Retina (tissue), 1 donor: ENCODE measurements at regions not wholly inside any gene's neighbourhood (a gene's known extent, or its start where the extent isn't known, plus 50 kb on each side); places are given as distances from the start of the nearest gene placed in this dataset.
"Not testable (repeated sequence)": the region's sequence is repeated elsewhere in the genome, so short reads cannot be mapped to it uniquely, and the experiment has no call there.

Source experiments
- DNase-seq: peaks from one replicate; pipeline ENCODE4 v3.0.0-alpha.2; 2016

DNA sequence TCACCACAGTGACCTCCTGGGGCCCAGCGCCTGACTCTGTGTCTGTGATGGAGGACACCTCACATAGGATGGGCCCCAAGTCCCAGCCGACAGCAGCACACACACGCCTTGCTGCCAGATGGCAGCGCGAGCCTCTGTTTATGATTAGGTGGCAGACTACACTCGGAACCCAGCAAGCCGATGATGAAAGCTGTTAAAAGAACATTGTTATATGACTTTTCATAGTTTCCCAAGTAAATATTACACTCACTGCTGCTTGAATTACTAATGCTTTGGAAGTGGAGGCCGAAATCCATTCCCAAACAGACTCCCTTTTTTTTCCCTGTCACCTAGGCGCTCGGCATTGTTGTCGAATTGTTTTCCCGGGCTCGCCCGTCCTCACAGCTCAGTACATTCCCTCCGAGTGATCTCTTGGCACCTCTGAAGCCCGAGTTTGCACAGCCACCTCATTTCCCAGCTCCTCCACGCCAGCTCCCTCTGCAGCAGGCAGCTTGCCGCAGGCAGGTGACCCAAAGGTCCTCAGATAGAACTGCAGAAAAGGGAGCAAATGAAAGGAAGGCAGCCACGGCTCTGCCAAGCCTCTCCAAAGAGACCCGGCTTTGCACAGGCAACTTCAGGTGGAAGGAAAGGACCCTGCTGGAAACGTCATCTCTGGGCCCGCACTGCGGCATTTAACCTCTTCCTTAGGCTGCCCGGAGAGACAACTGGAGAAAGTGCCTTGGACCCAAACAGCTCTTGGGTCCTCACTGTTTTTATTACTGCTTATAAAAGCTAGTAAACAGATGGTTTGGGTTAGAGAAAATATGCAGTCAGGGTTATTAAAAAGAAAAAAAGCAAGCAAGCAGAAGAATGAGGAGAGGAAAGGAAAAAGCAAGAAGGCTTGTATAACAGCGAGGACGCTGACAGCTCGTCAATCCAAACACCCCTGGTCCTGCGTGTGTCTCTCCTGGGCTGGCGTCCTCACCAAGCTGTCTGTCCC lies 72.2 kb upstream of the SLC25A33 start:
- DNase-seq: no peak

DNA sequence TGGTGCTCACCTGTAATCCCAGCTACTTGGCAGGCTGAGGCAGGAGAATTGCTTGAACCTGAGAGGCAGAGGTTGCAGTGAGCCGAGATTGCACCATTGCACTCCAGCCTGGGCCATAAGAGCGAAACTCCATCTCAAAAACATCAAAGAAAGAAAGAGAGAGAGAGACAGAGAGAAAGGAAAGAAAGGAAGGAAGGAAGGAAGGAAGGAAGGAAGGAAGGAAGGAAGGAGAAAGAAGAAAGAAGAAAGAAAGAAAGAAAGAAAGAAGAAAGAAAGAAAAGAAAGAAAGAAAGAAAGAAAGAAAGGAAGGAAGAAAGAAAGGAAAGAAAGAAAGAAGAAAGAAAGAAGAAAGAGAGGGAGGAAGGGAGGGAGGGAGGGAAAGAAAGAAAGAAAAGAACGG lies 69.4 kb upstream of the SLC25A33 start:
- not testable (repeated sequence) for DNase-seq

DNA sequence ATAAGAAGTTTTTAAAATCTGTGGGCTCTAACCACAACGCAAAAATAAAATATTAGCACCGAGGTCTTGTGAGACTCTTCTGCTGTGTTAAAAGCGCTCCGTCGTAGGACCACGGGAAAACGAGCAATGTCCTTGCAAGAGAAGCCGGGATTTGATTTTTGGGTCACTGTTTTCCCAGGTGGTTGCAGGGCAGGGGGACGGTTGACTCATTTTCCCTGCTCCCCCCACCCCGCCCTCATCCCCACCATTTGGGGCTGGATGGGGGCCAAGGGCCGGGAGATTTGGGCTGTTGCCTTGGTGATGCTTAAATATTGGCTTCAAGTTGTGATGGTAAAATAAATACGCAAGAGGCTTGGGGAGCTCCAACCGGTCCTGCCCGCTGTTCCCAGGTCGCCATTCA lies 67.6 kb upstream of the SLC25A33 start:
- no peak for DNase-seq

GRCh38 chr1:9472386-9473031 lies 66.8 kb upstream of the SLC25A33 start:
- no peak for DNase-seq

DNA sequence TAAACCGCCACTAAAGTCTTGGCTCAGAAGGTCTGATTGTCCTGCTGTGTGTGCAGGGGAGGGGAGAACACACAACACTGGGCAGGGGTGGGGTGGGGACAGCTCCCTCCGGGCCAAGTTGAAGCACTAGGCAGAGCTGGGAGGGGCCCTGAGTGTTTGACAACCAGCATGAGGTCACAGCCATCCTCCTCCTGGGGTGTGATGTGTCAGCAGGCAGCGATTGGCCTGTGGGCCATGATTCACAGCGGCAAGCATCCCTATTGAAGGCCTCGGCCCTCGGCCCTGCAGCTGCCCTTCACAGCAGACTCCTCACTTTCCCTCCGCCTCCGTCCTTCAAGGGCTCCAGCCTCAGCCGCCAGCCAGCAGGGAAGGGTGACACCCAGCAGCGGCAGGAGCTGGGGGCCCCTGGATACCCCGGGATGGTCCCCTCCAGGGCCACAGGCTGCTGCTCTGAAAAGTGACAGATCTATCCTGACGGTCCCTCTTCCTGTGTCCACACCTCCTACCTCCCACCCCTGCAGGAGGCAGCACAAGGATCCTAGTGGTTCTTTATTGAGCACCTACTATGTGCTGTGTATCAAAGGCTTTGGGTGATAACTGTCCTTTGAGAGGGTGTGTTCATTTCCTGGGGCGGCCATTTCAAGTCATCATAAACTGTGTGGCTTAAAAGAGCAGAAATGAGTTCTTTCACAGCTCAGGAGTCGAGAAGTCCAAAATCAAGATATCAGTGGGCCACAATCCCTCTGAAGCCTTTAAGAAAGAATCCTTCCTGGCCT lies 66.0 kb upstream of the SLC25A33 start:
- DNase-seq: peak; percentile 34

GRCh38 chr1:9475061-9475627 lies 64.1 kb upstream of the SLC25A33 start:
- no peak for DNase-seq

GRCh38 chr1:9476790-9477463 lies 62.3 kb upstream of the SLC25A33 start:
- DNase-seq: no peak

DNA sequence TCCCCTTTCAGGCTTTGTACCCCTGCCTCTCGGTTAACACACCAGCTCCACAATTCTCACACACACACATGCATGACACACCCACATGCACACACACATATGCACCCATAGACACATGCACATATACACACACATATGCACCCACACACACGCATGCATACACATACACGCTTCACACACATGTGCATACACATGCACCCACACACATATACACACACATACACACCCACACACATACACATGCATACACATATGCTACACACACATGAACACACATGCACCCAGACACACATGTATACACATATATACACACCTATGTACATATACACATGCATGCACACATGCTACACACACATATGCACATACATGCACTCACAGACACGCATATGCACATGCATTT lies 61.7 kb upstream of the SLC25A33 start:
- no peak for DNase-seq

GRCh38 chr1:9478021-9478420 lies 61.2 kb upstream of the SLC25A33 start:
- DNase-seq: no peak

DNA sequence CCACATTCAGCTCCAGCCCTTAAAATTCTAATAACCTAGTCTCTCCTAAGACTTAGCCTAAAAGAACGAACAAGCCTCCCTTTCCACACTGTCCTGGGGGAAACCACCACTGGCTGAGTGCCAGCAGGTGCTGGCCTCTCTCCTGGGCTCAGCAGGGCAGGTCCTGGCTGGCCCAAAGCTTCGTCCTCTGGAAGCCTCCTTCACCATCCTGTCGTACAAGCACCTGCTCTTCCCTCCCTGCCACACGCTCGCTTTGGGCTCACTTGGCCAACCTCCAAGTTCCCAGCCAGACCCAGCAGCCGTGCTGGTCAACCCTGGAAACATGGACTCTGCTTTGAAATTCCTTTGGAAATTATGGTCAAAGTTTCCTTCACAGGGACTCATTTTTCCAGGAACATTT lies 58.2 kb upstream of the SLC25A33 start:
- DNase-seq: no peak

DNA sequence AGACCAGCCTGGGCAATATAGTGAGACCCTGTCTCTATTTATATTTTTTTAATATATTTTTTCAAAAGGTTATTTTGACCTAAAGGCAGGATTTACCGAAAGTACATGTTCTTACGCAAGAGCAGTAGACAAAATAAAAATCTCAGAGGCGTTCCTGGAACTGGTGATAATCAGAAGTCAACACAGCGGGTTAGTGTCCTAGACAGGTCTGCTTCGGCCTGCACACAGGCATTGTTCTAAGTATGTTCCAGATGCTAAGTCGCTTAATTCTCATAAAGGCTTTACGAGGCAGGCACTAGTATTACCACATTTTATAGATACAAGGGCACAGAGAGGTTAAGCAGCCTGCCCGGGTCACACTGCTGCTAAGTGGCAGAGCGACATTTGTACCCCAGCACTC lies 56.9 kb upstream of the SLC25A33 start:
- DNase-seq: no peak

- no peak for DNase-seq
Observed at GRCh38 chr1:9482816-9483572, 56.3 kb upstream of the SLC25A33 start.

DNA sequence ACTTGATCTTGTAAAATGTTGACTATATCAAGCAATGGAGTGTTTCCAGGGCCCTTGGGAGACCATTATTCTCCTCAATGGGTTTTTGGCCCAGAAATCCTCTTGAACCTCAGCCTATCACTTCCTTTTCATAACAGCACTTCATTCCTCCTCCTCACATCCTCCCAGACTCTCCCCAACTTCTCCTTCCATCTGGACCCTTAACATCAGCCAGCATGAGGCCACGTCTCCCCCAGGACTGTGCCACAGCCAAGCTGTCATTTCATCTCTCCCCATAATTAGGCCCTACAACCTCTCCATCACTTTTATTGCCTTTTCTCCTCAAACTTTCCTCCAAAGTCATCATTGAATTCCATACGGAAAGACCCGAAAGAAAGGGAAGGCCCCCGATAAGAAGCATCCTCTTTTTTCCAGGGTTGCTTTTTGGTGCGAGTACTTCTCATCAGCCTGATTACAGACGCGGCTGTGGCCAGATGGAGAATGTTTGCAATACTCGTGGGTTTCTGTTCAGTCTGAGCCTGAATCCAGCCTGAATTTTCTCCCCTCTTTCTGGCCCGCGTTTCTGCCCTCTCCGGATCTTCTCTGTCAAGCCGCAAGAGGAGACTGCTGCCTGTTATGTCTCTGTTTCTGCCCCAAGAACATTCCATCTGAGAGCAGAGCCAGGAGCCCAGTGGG lies 52.7 kb upstream of the SLC25A33 start:
- DNase-seq: no peak
